Peyer's patch (tissue), 4 donors: ENCODE measurements at regions not wholly inside any gene's neighbourhood (a gene's known extent, or its start where the extent isn't known, plus 50 kb on each side); places are given as distances from the start of the nearest gene placed in this dataset.

ENCODE experiments used
- POLR2A ChIP-seq, 2 donors: fragments of 450-650 bp; IDR thresholded peaks; one replicate each; pipeline ENCODE4 v1.5.1; 2017; ENCODE audit warnings: antibody characterized with exemption in 2 of 2, mild to moderate bottlenecking in 2 of 2, moderate library complexity in 2 of 2
- TF ChIP-seq, protein P1 (sequence below), 6 experiments: fragments of 450-650 bp in 4 of 6; fragments of 200-600 bp in 2 of 6; sonication (generic) in 1 of 6; IDR thresholded peaks; one replicate each; pipeline ENCODE4 v1.5.1; 2017 to 2019; ENCODE audit warnings: antibody characterized with exemption in 6 of 6, mild to moderate bottlenecking in 3 of 6, moderate library complexity in 1 of 6

DNA sequence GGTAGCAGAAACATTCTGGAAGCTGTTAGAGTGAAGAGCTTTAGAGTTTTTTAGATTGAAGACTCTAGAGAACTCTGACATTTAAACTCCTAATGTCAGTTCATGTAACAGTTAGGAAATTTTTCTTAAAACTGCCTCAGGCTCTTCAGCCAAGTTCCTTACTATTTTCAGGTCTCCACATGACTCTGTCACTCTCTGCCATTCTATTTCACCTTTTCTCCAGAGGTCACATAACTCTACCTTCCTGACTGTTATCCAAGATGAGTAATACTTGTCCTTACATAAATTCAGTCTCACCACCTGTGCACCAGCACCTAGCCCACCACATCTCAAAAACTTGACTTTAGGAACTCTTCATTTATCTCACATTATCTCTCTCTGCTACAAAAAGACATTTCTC lies 347.1 kb upstream of the CA10 start:
- no peak for TF ChIP-seq POLR2A (IDR thresholded peaks at IDR 0.05)
- TF ChIP-seq, protein P1, sequence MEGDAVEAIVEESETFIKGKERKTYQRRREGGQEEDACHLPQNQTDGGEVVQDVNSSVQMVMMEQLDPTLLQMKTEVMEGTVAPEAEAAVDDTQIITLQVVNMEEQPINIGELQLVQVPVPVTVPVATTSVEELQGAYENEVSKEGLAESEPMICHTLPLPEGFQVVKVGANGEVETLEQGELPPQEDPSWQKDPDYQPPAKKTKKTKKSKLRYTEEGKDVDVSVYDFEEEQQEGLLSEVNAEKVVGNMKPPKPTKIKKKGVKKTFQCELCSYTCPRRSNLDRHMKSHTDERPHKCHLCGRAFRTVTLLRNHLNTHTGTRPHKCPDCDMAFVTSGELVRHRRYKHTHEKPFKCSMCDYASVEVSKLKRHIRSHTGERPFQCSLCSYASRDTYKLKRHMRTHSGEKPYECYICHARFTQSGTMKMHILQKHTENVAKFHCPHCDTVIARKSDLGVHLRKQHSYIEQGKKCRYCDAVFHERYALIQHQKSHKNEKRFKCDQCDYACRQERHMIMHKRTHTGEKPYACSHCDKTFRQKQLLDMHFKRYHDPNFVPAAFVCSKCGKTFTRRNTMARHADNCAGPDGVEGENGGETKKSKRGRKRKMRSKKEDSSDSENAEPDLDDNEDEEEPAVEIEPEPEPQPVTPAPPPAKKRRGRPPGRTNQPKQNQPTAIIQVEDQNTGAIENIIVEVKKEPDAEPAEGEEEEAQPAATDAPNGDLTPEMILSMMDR (IDR thresholded peaks at IDR 0.05) = no peak
